H9 (cell line): ENCODE measurements at regions not wholly inside any gene's neighbourhood (a gene's known extent, or its start where the extent isn't known, plus 50 kb on each side); places are given as distances from the start of the nearest gene placed in this dataset. TPM values are rescaled to one million over a fixed set of nuclear protein-coding genes. Genes with fewer than 3 reads are reported as not detected.

Source experiments
- DNase-seq: peaks from one replicate; pipeline ENCODE4 v3.0.0-alpha.2; 2017
- H2AFZ ChIP-seq: one replicate; pipeline ENCODE4 v1.6.1; 2013; ENCODE audit warnings: mild to moderate bottlenecking, low read length, control low read depth, moderate library complexity
- H2AK5ac ChIP-seq: 2 replicates; pipeline ENCODE4 v1.6.1; 2013; ENCODE audit warnings: low read length, control low read depth, mixed read lengths; ENCODE audit not compliant: insufficient read length
- H2BK120ac ChIP-seq: one replicate; pipeline ENCODE4 v1.6.1; 2013; ENCODE audit warnings: low read depth, mild to moderate bottlenecking, low read length, control low read depth, inconsistent platforms; ENCODE audit not compliant: poor library complexity, severe bottlenecking
- H2BK12ac ChIP-seq: 2 replicates; pipeline ENCODE4 v1.6.1; 2013; ENCODE audit warnings: low read length, control low read depth, mixed read lengths, low read depth; ENCODE audit not compliant: insufficient read length
- H2BK15ac ChIP-seq: 2 replicates; pipeline ENCODE4 v1.6.1; 2013; ENCODE audit warnings: low read depth, low read length, control low read depth
- H2BK20ac ChIP-seq: one replicate; pipeline ENCODE4 v1.6.1; 2013; ENCODE audit warnings: low read depth, mild to moderate bottlenecking, low read length, control low read depth, inconsistent platforms; ENCODE audit not compliant: poor library complexity, severe bottlenecking
- H2BK5ac ChIP-seq: 2 replicates; pipeline ENCODE4 v1.6.1; 2013; ENCODE audit warnings: low read length, control low read depth, mixed read lengths; ENCODE audit not compliant: insufficient read length
- H3K14ac ChIP-seq: 2 replicates; pipeline ENCODE4 v1.6.1; 2013; ENCODE audit warnings: low read length, control low read depth; ENCODE audit not compliant: insufficient read depth
- H3K18ac ChIP-seq: 2 replicates; pipeline ENCODE4 v1.6.1; 2013; ENCODE audit warnings: low read depth, mild to moderate bottlenecking, mixed read lengths, low read length, control low read depth; ENCODE audit not compliant: insufficient read length
- H3K23ac ChIP-seq: 2 replicates; pipeline ENCODE4 v1.6.1; 2013; ENCODE audit warnings: low read length, control low read depth, mixed read lengths, low read depth; ENCODE audit not compliant: insufficient read length
- H3K23me2 ChIP-seq: 2 replicates; pipeline ENCODE4 v1.6.1; 2013; ENCODE audit warnings: low read depth, mild to moderate bottlenecking, mixed read lengths, low read length, control low read depth; ENCODE audit not compliant: insufficient read length, poor library complexity, severe bottlenecking
- H3K27ac ChIP-seq: 2 replicates; pipeline ENCODE4 v1.5.1; 2013; ENCODE audit warnings: low read length, control low read depth, mixed read lengths, low read depth; ENCODE audit not compliant: insufficient read length
- H3K27me3 ChIP-seq: 2 replicates; pipeline ENCODE4 v1.6.1; 2013; ENCODE audit warnings: low read length, control low read depth, inconsistent platforms; ENCODE audit not compliant: insufficient read depth
- H3K4ac ChIP-seq: 2 replicates; pipeline ENCODE4 v1.6.1; 2013; ENCODE audit warnings: low read depth, mild to moderate bottlenecking, control low read depth, inconsistent platforms, low read length, moderate library complexity
- H3K4me1 ChIP-seq: 2 replicates; pipeline ENCODE4 v1.6.1; 2013; ENCODE audit warnings: low read length, control low read depth, inconsistent platforms; ENCODE audit not compliant: insufficient read depth
- H3K4me2 ChIP-seq: 2 replicates; pipeline ENCODE4 v1.6.1; 2013; ENCODE audit warnings: low read length, control low read depth, mixed read lengths; ENCODE audit not compliant: insufficient read length, insufficient read depth
- H3K56ac ChIP-seq: 2 replicates; pipeline ENCODE4 v1.6.1; 2013; ENCODE audit warnings: low read depth, mild to moderate bottlenecking, mixed read lengths, low read length, control low read depth; ENCODE audit not compliant: insufficient read length
- H3K79me1 ChIP-seq: 2 replicates; pipeline ENCODE4 v1.6.1; 2013; ENCODE audit warnings: low read depth, mild to moderate bottlenecking, moderate library complexity, low read length, control low read depth, inconsistent platforms; ENCODE audit not compliant: insufficient read depth, poor library complexity, severe bottlenecking
- H3K79me2 ChIP-seq: 2 replicates; pipeline ENCODE4 v1.6.1; 2013; ENCODE audit warnings: low read length, control low read depth, inconsistent platforms; ENCODE audit not compliant: insufficient read depth
- H3K9ac ChIP-seq: 2 replicates; pipeline ENCODE4 v1.6.1; 2013; ENCODE audit warnings: low read length, control low read depth, mixed read lengths; ENCODE audit not compliant: insufficient read length; ENCODE audit errors: extremely low read depth
- H3K9me3 ChIP-seq: one replicate; pipeline ENCODE4 v1.6.1; 2013; ENCODE audit warnings: low read depth, low read length, inconsistent platforms; ENCODE audit not compliant: control insufficient read depth
- H3T11ph ChIP-seq: one replicate; pipeline ENCODE4 v1.6.1; 2013; ENCODE audit warnings: mild to moderate bottlenecking, low read length, control low read depth, inconsistent platforms
- H4K20me1 ChIP-seq: one replicate; pipeline ENCODE4 v1.6.1; 2013; ENCODE audit not compliant: control insufficient read depth, insufficient read length, insufficient read depth
- H4K5ac ChIP-seq: 2 replicates; pipeline ENCODE4 v1.6.1; 2013; ENCODE audit warnings: low read depth, mild to moderate bottlenecking, mixed read lengths, low read length, control low read depth; ENCODE audit not compliant: insufficient read length
- H4K8ac ChIP-seq: replicated peaks from 2 replicates; pipeline ENCODE4 v1.6.1; 2013; ENCODE audit warnings: low read length, control low read depth, mixed read lengths, low read depth; ENCODE audit not compliant: insufficient read length
- H4K91ac ChIP-seq: 2 replicates; pipeline ENCODE4 v1.6.1; 2013; ENCODE audit warnings: low read depth, mild to moderate bottlenecking, moderate library complexity, mixed read lengths, low read length, control low read depth; ENCODE audit not compliant: insufficient read length
- H3K27ac Mint-ChIP-seq, 3 experiments: 2 replicates in 2 of 3; 3 replicates in 1 of 3; pipeline ENCODE4 v1.8.0; 2020 to 2021; ENCODE audit warnings: mixed read lengths in 3 of 3, mild to moderate bottlenecking in 1 of 3, moderate library complexity in 1 of 3
- H3K27me3 Mint-ChIP-seq: 2 replicates; pipeline ENCODE4 v1.8.0; 2021; ENCODE audit warnings: low read depth, mild to moderate bottlenecking, moderate library complexity, mixed read lengths
- H3K36me3 Mint-ChIP-seq, 3 experiments: 2 replicates in 2 of 3; 3 replicates in 1 of 3; pipeline ENCODE4 v1.8.0; 2020 to 2021; ENCODE audit warnings: low read depth in 3 of 3, mixed read lengths in 3 of 3; ENCODE audit not compliant: insufficient read depth in 1 of 3
- H3K4me1 Mint-ChIP-seq, 2 experiments: 2 replicates each; pipeline ENCODE4 v1.8.0; 2020; ENCODE audit warnings: mixed read lengths in 2 of 2
- H3K4me3 Mint-ChIP-seq, 2 experiments: 2 replicates in 1 of 2; 3 replicates in 1 of 2; pipeline ENCODE4 v1.8.0; 2020 to 2021; ENCODE audit warnings: mild to moderate bottlenecking in 2 of 2, mixed read lengths in 2 of 2, moderate library complexity in 1 of 2
- H3K9me3 Mint-ChIP-seq, 2 experiments: 2 replicates in 1 of 2; 3 replicates in 1 of 2; pipeline ENCODE4 v1.8.0; 2020; ENCODE audit warnings: mild to moderate bottlenecking in 2 of 2, mixed read lengths in 2 of 2, moderate library complexity in 1 of 2
- CTCF ChIP-seq: fragments of 200-600 bp; sonication (generic); conservative IDR thresholded peaks from 3 replicates; pipeline ENCODE4 v1.8.0; 2021; ENCODE audit warnings: antibody characterized with exemption, mild to moderate bottlenecking
- WGBS: extraction: QIAGEN DNeasy Blood & Tissue Kit; methylation state at CpG from one replicate; pipeline ENCODE4 v1.1.7; 2013; ENCODE audit warnings: missing lambda C conversion rate, low lambda C conversion rate, mixed read lengths; ENCODE audit not compliant: insufficient read length; ENCODE audit errors: extremely low coverage; 5-methylcytosine and 5-hydroxymethylcytosine counted together
- microRNA-seq: library from miRNA; unstranded; fragments of <30 nt; microRNA quantifications from one replicate; pipeline ENCODE4, GENCODE V29; 2020; ENCODE audit warnings: borderline microRNAs expressed

DNA sequence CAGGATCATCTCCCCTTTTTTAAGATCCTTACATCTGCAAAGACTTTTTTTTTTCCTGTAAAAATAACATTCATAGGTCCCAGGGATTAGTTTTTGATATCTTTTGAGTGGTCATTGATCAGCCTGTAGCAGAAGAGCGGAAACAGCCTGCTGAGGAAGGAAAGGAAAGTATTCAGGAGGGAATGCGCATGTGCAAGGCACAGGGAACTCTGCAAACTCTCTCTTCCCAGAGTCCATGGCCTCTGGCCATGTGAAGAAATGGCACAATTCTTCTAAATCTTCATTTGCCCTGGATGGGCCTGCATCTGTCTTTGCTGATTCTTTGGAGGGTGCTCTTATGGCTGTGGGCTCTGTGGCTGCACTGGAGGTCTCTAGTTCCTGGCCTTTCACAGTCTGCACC is 60.1 kb upstream of the SKOR2 start:
- H3K79me1 ChIP-seq, result no peaks in the 10 kb centered on the region
- H3K4me1 ChIP-seq, result no peaks in the 10 kb centered on the region
- no peak overlapping the region for H2AK5ac ChIP-seq
- no peaks in the 10 kb centered on the region for H4K20me1 ChIP-seq
- H3K27ac Mint-ChIP-seq, result no peak overlapping the region
- H3K4me3 Mint-ChIP-seq, result no peak overlapping the region
- no peak overlapping the region for H4K8ac ChIP-seq
- no peak for TF ChIP-seq CTCF
- H3K27me3 ChIP-seq, result no peaks in the 10 kb centered on the region
- H3K9ac ChIP-seq, result no peak overlapping the region
- H3K4me2 ChIP-seq, result no peak overlapping the region
- no peak overlapping the region for H3T11ph ChIP-seq
- no peaks in the 10 kb centered on the region for H3K9me3 ChIP-seq
- no peak overlapping the region for H2BK20ac ChIP-seq
- H3K27ac ChIP-seq, result no peak overlapping the region
- H3K4ac ChIP-seq, result no peak overlapping the region
- no peak overlapping the region for H2BK120ac ChIP-seq
- H3K36me3 Mint-ChIP-seq, result no peaks in the 10 kb centered on the region; a peak in 1 of 7 replicates
- no peak overlapping the region for H2AFZ ChIP-seq
- peaks cover 0 to 4% of the 10 kb centered on the region in 2 experiments; a peak in 2 of 4 replicates for H3K4me1 Mint-ChIP-seq
- peaks cover 14% of the 10 kb centered on the region for H3K27me3 Mint-ChIP-seq
- no peak overlapping the region for H3K18ac ChIP-seq
- no peak for DNase-seq
- no peaks in the 10 kb centered on the region for H3K79me2 ChIP-seq
- H2BK12ac ChIP-seq, result no peak overlapping the region
- peaks cover 3 to 5% of the 10 kb centered on the region in 2 experiments; a peak in 3 of 5 replicates for H3K9me3 Mint-ChIP-seq
- H3K23me2 ChIP-seq, result no peaks in the 10 kb centered on the region
- H2BK5ac ChIP-seq, result no peak overlapping the region
- no peak overlapping the region for H3K23ac ChIP-seq
- H2BK15ac ChIP-seq, result no peak overlapping the region
- WGBS, result no CpG with 5 or more reads among the region's 2 CpGs
- no peak overlapping the region for H3K56ac ChIP-seq
- no peak overlapping the region for H4K5ac ChIP-seq
- H4K91ac ChIP-seq, result no peak overlapping the region
- H3K14ac ChIP-seq, result no peak overlapping the region

Small RNA genes in the stretch of these regions (microRNA-seq; reads per million reads assigned to microRNA genes)
- gene MIR4527, result not detected
